ENCODE measurements at regions not wholly inside any gene's neighbourhood (a gene's known extent, or its start where the extent isn't known, plus 50 kb on each side); places are given as distances from the start of the nearest gene placed in this dataset.

GRCh38 chr1:30316056-30316455, 407.3 kb downstream of the MATN1 start:
- no peak for DNase-seq

- no peak for DNase-seq
Measured at GRCh38 chr1:30315185-30315960, 408.0 kb downstream of the MATN1 start.

GRCh38 chr1:30314591-30314990, 408.8 kb downstream of the MATN1 start:
- no peak for DNase-seq

- no peak for DNase-seq
Measured at GRCh38 chr1:30313584-30313983, 409.8 kb downstream of the MATN1 start.

GRCh38 chr1:30313176-30313575, 410.2 kb downstream of the MATN1 start:
- no peak for DNase-seq

- no peak for DNase-seq
Measured at GRCh38 chr1:30312226-30312625, 411.2 kb downstream of the MATN1 start.

- no peak for DNase-seq
Measured at GRCh38 chr1:30311749-30312148, 411.6 kb downstream of the MATN1 start.

GRCh38 chr1:30310966-30311742, 412.2 kb downstream of the MATN1 start:
- DNase-seq: no peak

GRCh38 chr1:30307182-30307581, 416.2 kb downstream of the MATN1 start:
- no peak for DNase-seq

GRCh38 chr1:30305519-30305918, 417.9 kb downstream of the MATN1 start:
- DNase-seq: no peak

GRCh38 chr1:30305061-30305460, 418.3 kb downstream of the MATN1 start:
- no peak for DNase-seq

GRCh38 chr1:30304080-30304479, 419.3 kb downstream of the MATN1 start:
- no peak for DNase-seq

- no peak for DNase-seq
Measured at GRCh38 chr1:30303387-30303786, 420.0 kb downstream of the MATN1 start.

- no peak for DNase-seq
Measured at GRCh38 chr1:30302858-30303257, 420.5 kb downstream of the MATN1 start.

- DNase-seq: no peak
Measured at GRCh38 chr1:30300669-30301068, 422.7 kb downstream of the MATN1 start.

GRCh38 chr1:30299393-30299792, 424.0 kb downstream of the MATN1 start:
- DNase-seq: no peak

- no peak for DNase-seq
Measured at GRCh38 chr1:30295674-30296073, 427.7 kb downstream of the MATN1 start.

GRCh38 chr1:30295266-30295665, 428.1 kb downstream of the MATN1 start:
- no peak for DNase-seq

GRCh38 chr1:30294508-30294907, 428.9 kb downstream of the MATN1 start:
- no peak for DNase-seq

GRCh38 chr1:30292451-30292850, 430.9 kb downstream of the MATN1 start:
- DNase-seq: no peak

GRCh38 chr1:30291526-30291925, 431.9 kb downstream of the MATN1 start:
- DNase-seq: no peak

GRCh38 chr1:30290581-30290980, 432.8 kb downstream of the MATN1 start:
- no peak for DNase-seq

GRCh38 chr1:30287976-30288375, 435.4 kb downstream of the MATN1 start:
- no peak for DNase-seq
